H1 (cell line): ENCODE measurements at regions not wholly inside any gene's neighbourhood (a gene's known extent, or its start where the extent isn't known, plus 50 kb on each side); places are given as distances from the start of the nearest gene placed in this dataset.

Source experiments
- BCL11A ChIP-seq, 2 experiments: IDR thresholded peaks; one replicate each; pipeline ENCODE4 v1.6.1; 2011; ENCODE audit warnings: low read depth in 2 of 2, low read length in 2 of 2, mild to moderate bottlenecking in 2 of 2
- BRCA1 ChIP-seq: IDR thresholded peaks from 2 replicates; pipeline ENCODE4 v1.6.1; 2012; ENCODE audit warnings: low read depth, low read length, improper control_type of control experiment
- EZH2 ChIP-seq: fragments of 200-600 bp; sonication (generic); IDR thresholded peaks from 2 replicates; pipeline ENCODE4 v1.7.1; 2012; ENCODE audit warnings: low read depth, mild to moderate bottlenecking, moderate library complexity, low read length, inconsistent platforms; ENCODE audit not compliant: severe bottlenecking
- GABPA ChIP-seq: IDR thresholded peaks from 2 replicates; pipeline ENCODE4 v1.6.1; 2011; ENCODE audit warnings: mild to moderate bottlenecking, low read length, moderate library complexity, borderline replicate concordance; ENCODE audit not compliant: insufficient read depth
- HDAC6 ChIP-seq: IDR thresholded peaks from one replicate; pipeline ENCODE4 v1.7.1; 2012; ENCODE audit warnings: low read depth, mild to moderate bottlenecking, inconsistent platforms, low read length, moderate library complexity
- POLR2A ChIP-seq, 2 experiments: IDR thresholded peaks; 1 replicate in 1 of 2; 2 replicates in 1 of 2; pipeline ENCODE4 v1.6.1; 2011; ENCODE audit warnings: low read depth in 2 of 2, low read length in 2 of 2, mild to moderate bottlenecking in 2 of 2; ENCODE audit errors: control extremely low read depth in 1 of 2
- POLR2AphosphoS5 ChIP-seq: IDR thresholded peaks from 2 replicates; pipeline ENCODE4 v1.6.1; 2011; ENCODE audit warnings: low read depth, low read length
- RAD21 ChIP-seq, 2 experiments: IDR thresholded peaks in 1 of 2; conservative IDR thresholded peaks in 1 of 2; 2 replicates each; pipeline ENCODE4 v1.6.1; 2011; ENCODE audit warnings: low read depth in 2 of 2, low read length in 2 of 2, improper control_type of control experiment in 1 of 2, inconsistent platforms in 1 of 2, mild to moderate bottlenecking in 1 of 2, moderate library complexity in 1 of 2
- SIN3A ChIP-seq, 2 experiments: IDR thresholded peaks in 1 of 2; conservative IDR thresholded peaks in 1 of 2; 2 replicates each; pipeline ENCODE4 v1.6.1; 2011 to 2012; ENCODE audit warnings: low read length in 2 of 2, improper control_type of control experiment in 1 of 2, low read depth in 1 of 2, mild to moderate bottlenecking in 1 of 2
- SP1 ChIP-seq: IDR thresholded peaks from 2 replicates; pipeline ENCODE4 v1.6.1; 2011; ENCODE audit warnings: low read depth, low read length
- TEAD4 ChIP-seq: IDR thresholded peaks from 2 replicates; pipeline ENCODE4 v1.6.1; 2012; ENCODE audit warnings: low read depth, low read length, inconsistent platforms, mixed read lengths
- TF ChIP-seq, protein P1 (sequence below), 3 experiments: IDR thresholded peaks; 1 replicate in 2 of 3; 2 replicates in 1 of 3; pipeline versions ENCODE4 v1.5.1 to v1.6.1; 2011; ENCODE audit warnings: low read length in 3 of 3, mild to moderate bottlenecking in 3 of 3, inconsistent platforms in 2 of 3, low read depth in 1 of 3, moderate library complexity in 1 of 3; ENCODE audit not compliant: insufficient read depth in 1 of 3; ENCODE audit errors: control extremely low read depth in 1 of 3

DNA sequence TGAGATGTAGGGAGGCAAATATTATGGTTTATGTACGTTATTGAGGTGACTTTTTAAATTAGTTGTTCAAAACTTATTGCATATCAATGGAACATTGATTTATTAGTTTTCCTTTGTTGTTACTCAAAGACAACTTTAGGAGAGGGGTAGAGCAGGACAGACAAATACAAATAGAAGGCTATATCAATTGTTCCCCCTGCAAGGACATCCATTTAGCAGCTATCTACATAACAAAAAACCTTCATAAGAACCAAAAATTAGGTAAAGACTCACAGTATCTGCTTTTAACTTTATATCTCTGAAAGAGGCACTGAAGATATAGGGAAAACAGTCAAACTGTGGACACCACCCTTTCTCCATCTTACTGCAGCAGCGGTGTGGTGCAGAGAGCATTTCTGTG, 958.8 kb downstream of the DIPK2A start:
- no peak for TF ChIP-seq EZH2
- TF ChIP-seq, protein P1, sequence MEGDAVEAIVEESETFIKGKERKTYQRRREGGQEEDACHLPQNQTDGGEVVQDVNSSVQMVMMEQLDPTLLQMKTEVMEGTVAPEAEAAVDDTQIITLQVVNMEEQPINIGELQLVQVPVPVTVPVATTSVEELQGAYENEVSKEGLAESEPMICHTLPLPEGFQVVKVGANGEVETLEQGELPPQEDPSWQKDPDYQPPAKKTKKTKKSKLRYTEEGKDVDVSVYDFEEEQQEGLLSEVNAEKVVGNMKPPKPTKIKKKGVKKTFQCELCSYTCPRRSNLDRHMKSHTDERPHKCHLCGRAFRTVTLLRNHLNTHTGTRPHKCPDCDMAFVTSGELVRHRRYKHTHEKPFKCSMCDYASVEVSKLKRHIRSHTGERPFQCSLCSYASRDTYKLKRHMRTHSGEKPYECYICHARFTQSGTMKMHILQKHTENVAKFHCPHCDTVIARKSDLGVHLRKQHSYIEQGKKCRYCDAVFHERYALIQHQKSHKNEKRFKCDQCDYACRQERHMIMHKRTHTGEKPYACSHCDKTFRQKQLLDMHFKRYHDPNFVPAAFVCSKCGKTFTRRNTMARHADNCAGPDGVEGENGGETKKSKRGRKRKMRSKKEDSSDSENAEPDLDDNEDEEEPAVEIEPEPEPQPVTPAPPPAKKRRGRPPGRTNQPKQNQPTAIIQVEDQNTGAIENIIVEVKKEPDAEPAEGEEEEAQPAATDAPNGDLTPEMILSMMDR (IDR thresholded peaks at IDR 0.05; ENCODE audit: control extremely low read depth in 1 of 3, insufficient read depth in 1 of 3, low read depth in 1 of 3, low read length in 3 of 3): no peak
- TF ChIP-seq RAD21 (IDR thresholded peaks at IDR 0.05 in 1 of 2, conservative IDR thresholded peaks at IDR 0.05 in 1 of 2; ENCODE audit: low read depth in 2 of 2, low read length in 2 of 2): no peak
- TF ChIP-seq BRCA1: no peak
- no peak for TF ChIP-seq TEAD4
- no peak for TF ChIP-seq POLR2AphosphoS5
- no peak for TF ChIP-seq BCL11A (IDR thresholded peaks at IDR 0.05; ENCODE audit: low read depth in 2 of 2, low read length in 2 of 2)
- TF ChIP-seq SP1: no peak
- TF ChIP-seq SIN3A (conservative IDR thresholded peaks at IDR 0.05 in 1 of 2, IDR thresholded peaks at IDR 0.05 in 1 of 2; ENCODE audit: low read depth in 1 of 2, low read length in 2 of 2): no peak
- no peak for TF ChIP-seq GABPA
- TF ChIP-seq POLR2A (IDR thresholded peaks at IDR 0.05; ENCODE audit: control extremely low read depth in 1 of 2, low read depth in 2 of 2, low read length in 2 of 2): no peak
- no peak for TF ChIP-seq HDAC6
